ENCODE measurements at regions not wholly inside any gene's neighbourhood (a gene's known extent, or its start where the extent isn't known, plus 50 kb on each side); places are given as distances from the start of the nearest gene placed in this dataset.
"Not testable (repeated sequence)": the region's sequence is repeated elsewhere in the genome, so short reads cannot be mapped to it uniquely, and the experiment has no call there.

DNA sequence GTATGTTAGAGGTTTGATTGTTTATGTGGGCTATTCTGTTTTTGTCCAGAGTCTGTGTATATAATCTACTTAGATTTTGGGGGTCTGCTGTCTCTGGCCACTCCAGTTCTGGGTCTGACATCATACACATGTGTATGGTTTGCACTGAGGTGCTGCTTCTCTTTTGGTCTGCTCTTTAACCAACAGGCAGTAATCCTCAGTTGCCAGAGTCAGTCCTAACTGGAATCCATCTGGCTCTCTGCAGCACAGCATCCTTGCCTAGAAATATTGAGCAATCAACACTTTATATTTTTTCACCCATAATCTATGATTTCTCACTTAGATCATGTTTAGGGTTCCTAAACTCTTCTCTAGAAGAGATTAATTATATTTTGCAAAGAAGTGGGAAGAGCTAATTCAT is 98.3 kb upstream of the SFRP2 start:
- ChIA-PET POLR2A (no interaction called here), CTCF (no interaction called here)

GRCh38 chr4:153884325-153884724 is 95.4 kb upstream of the SFRP2 start:
- POLR2A ChIA-PET, result no interaction called here
- CTCF ChIA-PET, result no interaction called here

DNA sequence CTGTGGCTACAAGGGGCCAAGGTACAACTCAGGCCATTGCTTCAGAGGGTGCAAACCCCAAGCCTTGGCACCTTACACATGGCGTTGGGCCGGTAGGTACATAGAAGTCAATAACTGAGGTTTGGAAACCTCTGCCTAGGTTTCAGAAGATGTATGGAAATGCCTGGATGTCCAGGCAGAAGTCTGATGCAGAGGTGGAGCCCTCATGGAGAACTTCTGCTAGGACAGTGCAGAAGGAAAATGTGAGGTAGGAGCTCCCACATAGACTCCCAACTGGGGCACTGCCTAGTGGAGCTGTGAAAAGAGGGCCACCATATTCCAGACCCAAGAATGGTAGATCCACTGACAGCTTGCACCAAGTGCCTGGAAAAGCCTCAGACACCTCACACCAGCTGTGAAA is 92.1 kb upstream of the SFRP2 start:
- POLR2A ChIA-PET, result no interaction called here
- CTCF ChIA-PET, result no interaction called here

GRCh38 chr4:153877898-153878297 is 89.0 kb upstream of the SFRP2 start:
- ChIA-PET CTCF (no interaction called here), POLR2A (no interaction called here)

- POLR2A ChIA-PET, result no interaction called here
- CTCF ChIA-PET, result no interaction called here
Measured at GRCh38 chr4:153873741-153874140, 84.9 kb upstream of the SFRP2 start.

DNA sequence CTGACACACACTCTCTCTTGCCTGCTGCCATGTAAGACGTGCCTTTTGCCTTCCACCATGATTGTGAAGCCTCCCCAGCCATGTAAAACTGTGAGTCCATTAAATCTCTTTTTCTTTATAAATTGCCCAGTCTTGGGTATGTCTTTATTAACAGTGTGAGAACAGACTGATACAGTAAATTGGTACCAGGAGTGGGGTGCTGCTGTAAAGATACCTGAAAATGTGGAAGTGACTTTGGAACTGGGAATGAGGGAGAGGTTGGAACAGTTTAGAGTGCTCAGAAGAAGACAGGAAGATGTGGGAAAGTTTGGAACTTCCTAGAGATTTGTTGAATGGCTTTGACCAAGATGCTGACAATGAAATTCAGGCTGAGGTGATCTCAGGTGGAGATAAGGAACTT is 77.9 kb upstream of the SFRP2 start:
- CTCF ChIA-PET, POLR2A ChIA-PET: not testable (repeated sequence)

DNA sequence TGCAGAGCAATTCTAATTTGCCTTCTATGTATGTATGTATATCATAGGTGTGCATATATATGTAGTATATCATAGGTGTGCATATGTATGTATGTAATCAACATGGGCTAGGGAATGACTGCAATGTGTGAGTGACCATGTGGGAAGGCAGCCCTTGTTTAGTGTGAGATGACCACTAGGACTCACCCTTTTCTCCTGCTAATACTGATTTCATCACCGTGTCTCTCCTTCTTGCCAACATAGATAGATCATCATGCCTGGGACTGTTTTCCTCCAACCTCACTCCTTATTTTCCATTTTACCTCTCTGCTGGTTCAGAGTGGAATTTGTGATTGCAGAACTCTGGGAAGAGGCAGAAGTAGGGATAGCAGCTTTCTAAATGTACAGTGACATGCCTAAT is 63.6 kb upstream of the SFRP2 start:
- CTCF ChIA-PET, result no interaction called here
- POLR2A ChIA-PET, result no interaction called here

DNA sequence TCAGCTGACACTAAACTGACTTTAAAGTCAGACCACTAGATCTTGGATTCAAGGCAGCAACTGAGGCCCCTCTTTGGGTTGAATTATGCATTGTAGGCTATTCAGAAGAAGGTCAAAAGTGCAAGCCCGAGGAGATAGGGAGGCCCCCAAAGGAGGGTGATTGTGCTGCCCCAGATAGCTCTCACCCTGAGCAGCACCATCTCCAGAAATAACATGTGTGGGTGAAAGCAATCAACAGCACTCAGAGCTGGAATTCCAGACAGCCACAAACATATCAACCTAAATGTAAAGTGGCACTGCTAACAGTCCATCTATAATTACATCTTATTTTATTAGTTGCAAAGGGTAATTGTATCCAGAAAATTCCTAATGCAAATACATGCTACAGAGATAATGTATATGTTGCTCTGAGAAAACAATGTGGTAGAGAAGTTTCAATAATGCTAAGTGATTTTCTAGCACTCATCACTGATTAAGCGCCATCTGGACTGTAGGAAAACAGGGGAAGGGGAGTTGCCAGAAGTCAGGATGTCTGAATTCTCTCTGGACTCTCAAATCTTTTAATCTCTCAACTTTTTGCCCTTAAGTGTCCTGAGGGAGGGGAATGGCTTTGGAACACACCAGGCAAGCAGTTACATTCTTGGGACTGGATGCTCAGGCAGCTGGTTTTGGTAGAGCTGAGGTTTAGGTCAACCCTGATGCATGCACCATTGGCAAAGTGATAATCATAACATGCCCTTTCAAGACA is 61.8 kb upstream of the SFRP2 start:
- ChIA-PET POLR2A (no interaction called here), CTCF (no interaction called here)

DNA sequence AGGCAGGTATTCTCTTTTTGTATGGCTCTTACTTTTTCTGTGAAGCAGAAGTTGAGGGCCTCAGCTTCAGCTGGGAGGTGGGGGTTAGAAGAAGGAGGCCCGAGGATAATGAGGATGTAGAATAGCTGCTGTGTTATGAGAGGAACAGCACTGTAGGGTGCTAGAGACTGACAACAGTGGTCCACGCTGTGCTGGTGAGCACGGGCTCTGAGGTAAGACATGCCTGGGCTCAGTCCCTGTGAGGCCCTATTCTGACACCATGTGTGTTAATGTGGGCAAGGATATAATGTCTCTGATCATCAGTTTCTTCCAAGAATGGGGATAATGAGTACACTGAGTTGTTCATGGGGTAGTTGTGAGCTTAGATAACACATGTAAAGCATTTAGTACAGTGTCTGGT is 55.3 kb upstream of the SFRP2 start:
- ChIA-PET CTCF (no interaction called here), POLR2A (no interaction called here)
